ENCODE measurements at regions not wholly inside any gene's neighbourhood (a gene's known extent, or its start where the extent isn't known, plus 50 kb on each side); places are given as distances from the start of the nearest gene placed in this dataset.

GRCh38 chr10:3439183-3439582, 266.6 kb upstream of the PITRM1 start:
- H4K20me1 ChIP-seq (ENCODE audit: control insufficient read depth, insufficient read depth, low read length, poor library complexity, severe bottlenecking): no peaks in the 10 kb centered on the region
- DNase-seq: no peak
- no peak overlapping the region for H3K4me2 ChIP-seq (replicated peaks; ENCODE audit: low read depth, low read length, poor library complexity, severe bottlenecking)
- H3K9me3 ChIP-seq (ENCODE audit: control extremely low read depth in 1 of 3, control insufficient read depth in 2 of 3, insufficient read depth in 1 of 3, low read length in 2 of 3): peaks cover 1 to 13% (median 8%) of the 10 kb centered on the region in 3 donors
- no peak for TF ChIP-seq CTCF (IDR thresholded peaks at IDR 0.05)
- TF ChIP-seq EZH2 (IDR thresholded peaks at IDR 0.05; ENCODE audit: borderline replicate concordance, insufficient read depth, low read depth, low read length, poor library complexity, severe bottlenecking): no peak
- Mint-ChIP-seq H3K4me1 (no peaks in the 10 kb centered on the region), H3K4me3 (no peak overlapping the region), H3K27ac (no peak overlapping the region), H3K27me3 (peaks cover 8% of the 10 kb centered on the region), H3K9me3 (ENCODE audit: insufficient read depth) (peaks cover 4% of the 10 kb centered on the region)
- intact Hi-C loops (cut with micrococcal nuclease): no loop called here
- no peaks in the 10 kb centered on the region for H3K36me3 ChIP-seq (replicated peaks in 1 of 2; ENCODE audit: control extremely low read depth in 1 of 2, control insufficient read depth in 1 of 2, extremely low read depth in 1 of 2, insufficient read depth in 2 of 2, low read length in 1 of 2)
- H3K27ac ChIP-seq (ENCODE audit: low read length in 2 of 2): no peak overlapping the region
- H3K4me1 ChIP-seq (ENCODE audit: control insufficient read depth in 2 of 2, insufficient read depth in 2 of 2, low read length in 2 of 2): no peaks in the 10 kb centered on the region
- CTCF ChIA-PET: no interaction called here
- H3K27me3 ChIP-seq (replicated peaks in 1 of 4; ENCODE audit: control extremely low read depth in 1 of 4, control insufficient read depth in 3 of 4, insufficient read depth in 4 of 4, low read length in 3 of 4): no peaks in the 10 kb centered on the region
- no peaks in the 10 kb centered on the region for H3K79me2 ChIP-seq (ENCODE audit: control insufficient read depth, insufficient read depth, low read length)
- no peak overlapping the region for H2AFZ ChIP-seq (ENCODE audit: insufficient read depth, low read depth, low read length, poor library complexity, severe bottlenecking)
- no peak for ATAC-seq (ENCODE audit: low read depth)
- H3K4me3 ChIP-seq (ENCODE audit: control extremely low read depth in 1 of 5, extremely low read depth in 1 of 5, insufficient read depth in 1 of 5, low read depth in 2 of 5, low read length in 4 of 5): no peak overlapping the region
- no peak overlapping the region for H3K9ac ChIP-seq (ENCODE audit: low read length)
- POLR2A ChIA-PET: no interaction called here

GRCh38 chr10:3438606-3439005, 266.0 kb upstream of the PITRM1 start:
- DNase-seq (no peak), ATAC-seq (ENCODE audit: low read depth) (no peak)
- H3K27ac Mint-ChIP-seq: no peak overlapping the region
- no peaks in the 10 kb centered on the region for H3K4me1 ChIP-seq (ENCODE audit: control insufficient read depth in 2 of 2, insufficient read depth in 2 of 2, low read length in 2 of 2)
- no peak for TF ChIP-seq CTCF (IDR thresholded peaks at IDR 0.05)
- no peak for TF ChIP-seq EZH2 (IDR thresholded peaks at IDR 0.05; ENCODE audit: borderline replicate concordance, insufficient read depth, low read depth, low read length, poor library complexity, severe bottlenecking)
- intact Hi-C loops (cut with micrococcal nuclease): no loop called here
- H3K79me2 ChIP-seq (ENCODE audit: control insufficient read depth, insufficient read depth, low read length): no peaks in the 10 kb centered on the region
- ChIA-PET POLR2A (no interaction called here), CTCF (no interaction called here)
- H3K36me3 ChIP-seq (replicated peaks in 1 of 2; ENCODE audit: control extremely low read depth in 1 of 2, control insufficient read depth in 1 of 2, extremely low read depth in 1 of 2, insufficient read depth in 2 of 2, low read length in 1 of 2): no peaks in the 10 kb centered on the region
- no peaks in the 10 kb centered on the region for H3K27me3 ChIP-seq (replicated peaks in 1 of 4; ENCODE audit: control extremely low read depth in 1 of 4, control insufficient read depth in 3 of 4, insufficient read depth in 4 of 4, low read length in 3 of 4)
- no peak overlapping the region for H2AFZ ChIP-seq (ENCODE audit: insufficient read depth, low read depth, low read length, poor library complexity, severe bottlenecking)
- WGBS (ENCODE audit: insufficient coverage): 100% methylated on average over 1 of the region's 4 CpGs
- H3K9me3 ChIP-seq (ENCODE audit: control extremely low read depth in 1 of 3, control insufficient read depth in 2 of 3, insufficient read depth in 1 of 3, low read length in 2 of 3): peaks cover 1 to 13% (median 8%) of the 10 kb centered on the region in 3 donors
- no peak overlapping the region for H3K9ac ChIP-seq (ENCODE audit: low read length)
- no peak overlapping the region for H3K4me2 ChIP-seq (replicated peaks; ENCODE audit: low read depth, low read length, poor library complexity, severe bottlenecking)
- peaks cover 7% of the 10 kb centered on the region for H3K27me3 Mint-ChIP-seq
- H4K20me1 ChIP-seq (ENCODE audit: control insufficient read depth, insufficient read depth, low read length, poor library complexity, severe bottlenecking): no peaks in the 10 kb centered on the region
- no peak overlapping the region for H3K27ac ChIP-seq (ENCODE audit: low read length in 2 of 2)
- peaks cover 4% of the 10 kb centered on the region for H3K9me3 Mint-ChIP-seq (ENCODE audit: insufficient read depth)
- no peaks in the 10 kb centered on the region for H3K4me1 Mint-ChIP-seq
- no peak overlapping the region for H3K4me3 Mint-ChIP-seq
- no peak overlapping the region for H3K4me3 ChIP-seq (ENCODE audit: control extremely low read depth in 1 of 5, extremely low read depth in 1 of 5, insufficient read depth in 1 of 5, low read depth in 2 of 5, low read length in 4 of 5)

All from B cell (primary cell).